HEK293 (cell line): ENCODE measurements at regions not wholly inside any gene's neighbourhood (a gene's known extent, or its start where the extent isn't known, plus 50 kb on each side); places are given as distances from the start of the nearest gene placed in this dataset.

ENCODE experiments used
- CTCF ChIA-PET: fragments of 350-600 bp; formaldehyde crosslinking; extraction: SDS; loops from one replicate; lab custom pipeline; 2021; ENCODE audit warnings: antibody characterized with exemption; lab: Yijun Ruan, JAX
- POLR2A ChIA-PET: fragments of 300-600 bp; formaldehyde crosslinking; extraction: SDS; loops from one replicate; lab custom pipeline; 2020; ENCODE audit warnings: antibody characterized with exemption, inconsistent platforms; lab: Yijun Ruan, JAX
- H3K27ac ChIP-seq: fragments of 200-500 bp; sonication (Bioruptor generic); 2 replicates; pipeline ENCODE4 v1.5.1; 2014; ENCODE audit warnings: low read depth, low read length, control low read depth, inconsistent platforms; ENCODE audit errors: extremely low read depth
- H3K36me3 ChIP-seq, 2 experiments: fragments of 200-500 bp in 1 of 2; sonication (Bioruptor generic) in 1 of 2; 1 replicate in 1 of 2; 2 replicates in 1 of 2; pipeline ENCODE4 v1.5.1; 2014 to 2017; ENCODE audit warnings: inconsistent platforms in 2 of 2, low read length in 2 of 2; ENCODE audit not compliant: control insufficient read depth in 2 of 2, insufficient read depth in 1 of 2
- H3K4me1 ChIP-seq: fragments of 200-500 bp; sonication (Bioruptor generic); 2 replicates; pipeline ENCODE4 v1.5.1; 2014; ENCODE audit warnings: mild to moderate bottlenecking, low read length, inconsistent platforms; ENCODE audit not compliant: control insufficient read depth, insufficient read depth
- H3K4me3 ChIP-seq: 2 replicates; pipeline ENCODE4 v1.5.1; 2011; ENCODE audit warnings: low read depth, mild to moderate bottlenecking, control low read depth, low read length, moderate library complexity
- H3K9me3 ChIP-seq: fragments of 200-500 bp; sonication (Bioruptor generic); 2 replicates; pipeline ENCODE4 v1.5.1; 2014; ENCODE audit warnings: low read depth, low read length, inconsistent platforms; ENCODE audit not compliant: control insufficient read depth, insufficient read depth
- AEBP2 ChIP-seq: fragments of 450-650 bp; formaldehyde crosslinking; IDR thresholded peaks from 2 replicates; pipeline ENCODE4 v1.5.1; 2016; ENCODE audit warnings: missing biosample characterization, missing genetic modification characterization, borderline replicate concordance
- EGR2 ChIP-seq: fragments of 450-650 bp; formaldehyde crosslinking; IDR thresholded peaks from 2 replicates; pipeline ENCODE4 v1.5.1; 2016; ENCODE audit warnings: low read depth, missing biosample characterization, missing genetic modification characterization
- HOXC10 ChIP-seq: sonication (generic); formaldehyde crosslinking; IDR thresholded peaks from 2 replicates; pipeline ENCODE4 v1.8.1; 2023; ENCODE audit warnings: mild to moderate bottlenecking, missing genetic modification reagents
- KLF16 ChIP-seq: fragments of 450-650 bp; formaldehyde crosslinking; IDR thresholded peaks from 2 replicates; pipeline ENCODE4 v1.5.1; 2017; ENCODE audit warnings: missing biosample characterization, missing genetic modification characterization
- TCF7L2 ChIP-seq: IDR thresholded peaks from 2 replicates; pipeline ENCODE4 v1.6.1; 2011; ENCODE audit warnings: low read depth, mild to moderate bottlenecking, inconsistent platforms, low read length, moderate library complexity, borderline replicate concordance
- TRIM28 ChIP-seq: IDR thresholded peaks from 2 replicates; pipeline ENCODE4 v1.6.1; 2011; ENCODE audit warnings: low read length, control low read depth, borderline replicate concordance
- TSHZ1 ChIP-seq: fragments of 450-650 bp; formaldehyde crosslinking; IDR thresholded peaks from 2 replicates; pipeline ENCODE4 v1.5.1; 2016; ENCODE audit warnings: missing biosample characterization, missing genetic modification characterization, borderline replicate concordance
- ZBTB10 ChIP-seq: fragments of 450-650 bp; formaldehyde crosslinking; IDR thresholded peaks from 2 replicates; pipeline ENCODE4 v1.5.1; 2016; ENCODE audit warnings: missing biosample characterization, missing genetic modification characterization
- ZBTB17 ChIP-seq: fragments of 450-650 bp; formaldehyde crosslinking; IDR thresholded peaks from 2 replicates; pipeline ENCODE4 v1.5.1; 2016; ENCODE audit warnings: missing biosample characterization, missing genetic modification characterization
- ZNF16 ChIP-seq: fragments of 450-650 bp; formaldehyde crosslinking; IDR thresholded peaks from 2 replicates; pipeline ENCODE4 v1.5.1; 2016; ENCODE audit warnings: low read depth, missing biosample characterization, missing genetic modification characterization
- ZNF221 ChIP-seq: fragments of 450-650 bp; formaldehyde crosslinking; IDR thresholded peaks from 2 replicates; pipeline ENCODE4 v1.5.1; 2017; ENCODE audit warnings: missing biosample characterization, missing genetic modification characterization, borderline replicate concordance
- ZNF248 ChIP-seq: fragments of 450-650 bp; formaldehyde crosslinking; IDR thresholded peaks from 2 replicates; pipeline ENCODE4 v1.5.1; 2017; ENCODE audit warnings: missing biosample characterization, missing genetic modification characterization
- ZNF292 ChIP-seq: fragments of 450-650 bp; formaldehyde crosslinking; IDR thresholded peaks from 2 replicates; pipeline ENCODE4 v1.5.1; 2016; ENCODE audit warnings: low read depth, missing biosample characterization, missing genetic modification characterization, borderline replicate concordance
- ZNF350 ChIP-seq: fragments of 450-650 bp; formaldehyde crosslinking; IDR thresholded peaks from 2 replicates; pipeline ENCODE4 v1.5.0; 2017; ENCODE audit warnings: missing biosample characterization, mild to moderate bottlenecking, missing genetic modification characterization
- ZNF473 ChIP-seq: fragments of 450-650 bp; formaldehyde crosslinking; IDR thresholded peaks from 2 replicates; pipeline ENCODE4 v1.5.1; 2017; ENCODE audit warnings: missing biosample characterization, missing genetic modification characterization
- ZNF518A ChIP-seq: fragments of 450-650 bp; formaldehyde crosslinking; conservative IDR thresholded peaks from 2 replicates; pipeline ENCODE4 v1.5.1; 2016; ENCODE audit warnings: low read depth, missing biosample characterization, missing genetic modification characterization
- ZNF670 ChIP-seq: fragments of 450-650 bp; formaldehyde crosslinking; IDR thresholded peaks from 2 replicates; pipeline ENCODE4 v1.5.1; 2016; ENCODE audit warnings: missing biosample characterization, missing genetic modification characterization, low read depth
- ZNF692 ChIP-seq: fragments of 450-650 bp; formaldehyde crosslinking; IDR thresholded peaks from 2 replicates; pipeline ENCODE4 v1.5.1; 2016; ENCODE audit warnings: missing biosample characterization, missing genetic modification characterization
- ZSCAN30 ChIP-seq: fragments of 450-650 bp; IDR thresholded peaks from 2 replicates; pipeline ENCODE4 v1.5.1; 2018; ENCODE audit warnings: missing biosample characterization, mild to moderate bottlenecking, missing genetic modification characterization, moderate library complexity

GRCh38 chrX:16005917-16006316 is 117.4 kb upstream of the GRPR start (continued):
- TF ChIP-seq ZNF692 (tag by site-specific recombination) (no peak), TSHZ1 (tag by site-specific recombination) (no peak), ZNF248 (tag by site-specific recombination) (no peak), ZNF473 (no peak), ZNF350 (tag by site-specific recombination) (no peak)

GRCh38 chrX:16002185-16002584 is 121.2 kb upstream of the GRPR start:
- Histone ChIP-seq H3K4me3 (no peak overlapping the region), H3K36me3 (no peaks in the 10 kb centered on the region), H3K27ac (no peak overlapping the region), H3K9me3 (no peaks in the 10 kb centered on the region; the same call in 1 of the 2 replicates), H3K4me1 (no peaks in the 10 kb centered on the region)
- CTCF ChIA-PET = no interaction called here
- POLR2A ChIA-PET = no interaction called here
- no peak for TF ChIP-seq TRIM28
- no peak for TF ChIP-seq EGR2 (tag by site-specific recombination)
- no peak for TF ChIP-seq ZNF292 (tag by site-specific recombination)
- no peak for TF ChIP-seq ZNF16

- CTCF ChIA-PET = no interaction called here
- POLR2A ChIA-PET = no interaction called here
- Histone ChIP-seq H3K36me3 (no peaks in the 10 kb centered on the region), H3K27ac (no peak overlapping the region), H3K4me1 (no peaks in the 10 kb centered on the region), H3K4me3 (no peak overlapping the region), H3K9me3 (peaks cover 2% of the 10 kb centered on the region; the same call in 1 of the 2 replicates)
- no peak for TF ChIP-seq KLF16 (tag by site-specific recombination)
- TF ChIP-seq ZBTB17 = no peak
- no peak for TF ChIP-seq TCF7L2
- TF ChIP-seq HOXC10 (CRISPR knock-in tag) = no peak
- TF ChIP-seq ZNF221 = no peak
- TF ChIP-seq ZSCAN30 (tag by site-specific recombination) = no peak
- TF ChIP-seq ZNF518A = no peak
- no peak for TF ChIP-seq ZBTB10 (tag by site-specific recombination)
- no peak for TF ChIP-seq ZNF670 (tag by site-specific recombination)
- TF ChIP-seq AEBP2 = no peak
Observed at GRCh38 chrX:15998350-15998749, 125.0 kb upstream of the GRPR start.
